EL (cell line): ENCODE measurements at regions not wholly inside any gene's neighbourhood (a gene's known extent, or its start where the extent isn't known, plus 50 kb on each side); places are given as distances from the start of the nearest gene placed in this dataset.

ENCODE experiments used
- DNase-seq: peaks from one replicate; pipeline ENCODE4 v3.0.0-alpha.2; 2016

DNA sequence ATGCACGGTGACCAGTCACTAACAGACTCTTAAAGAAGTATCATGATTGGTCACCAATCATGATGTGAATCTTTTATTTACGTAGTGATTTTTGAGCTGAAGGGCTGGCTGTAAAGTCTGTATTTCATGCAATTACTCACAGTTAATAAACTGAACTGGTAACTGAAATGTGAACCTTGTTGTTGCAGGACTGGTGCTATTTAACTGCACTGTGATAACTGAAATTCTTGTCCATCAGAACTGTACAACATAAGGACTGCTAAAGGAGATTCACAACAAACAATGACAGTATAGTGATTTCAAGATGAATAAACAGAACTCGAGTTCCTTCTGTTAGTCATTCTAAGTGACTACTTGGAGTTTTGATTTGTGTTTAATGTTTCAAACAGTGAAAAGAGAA is 316.6 kb downstream of the TPBG start:
- DNase-seq: no peak

DNA sequence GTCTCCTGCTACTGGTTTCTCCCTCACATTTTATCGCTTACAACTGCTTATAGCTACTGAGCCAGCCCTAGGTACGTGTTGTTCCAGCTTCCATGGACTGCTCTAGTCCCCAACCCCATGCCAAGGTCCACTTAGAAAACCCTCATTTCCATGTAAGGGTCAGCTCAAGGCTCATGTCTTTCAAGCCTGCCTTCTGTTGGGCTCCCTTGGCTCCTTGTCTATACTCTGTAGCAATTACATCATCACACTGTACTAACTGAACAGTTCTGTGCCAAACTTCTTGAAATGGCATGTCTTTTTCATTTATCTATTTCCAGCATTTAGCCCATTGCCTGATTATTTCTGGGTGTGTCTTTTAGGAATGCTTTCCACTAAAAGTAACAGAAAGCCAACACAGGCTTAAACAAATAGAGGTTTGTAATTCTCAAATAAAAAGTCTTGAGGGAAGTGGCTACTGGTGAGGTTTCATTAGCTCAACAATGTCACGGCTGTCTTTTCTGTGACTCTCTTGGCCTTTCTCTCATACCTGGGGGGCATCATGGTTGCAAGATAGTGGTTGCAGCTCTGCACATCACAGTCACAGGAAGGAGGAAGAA is 317.6 kb downstream of the TPBG start:
- DNase-seq: no peak

DNA sequence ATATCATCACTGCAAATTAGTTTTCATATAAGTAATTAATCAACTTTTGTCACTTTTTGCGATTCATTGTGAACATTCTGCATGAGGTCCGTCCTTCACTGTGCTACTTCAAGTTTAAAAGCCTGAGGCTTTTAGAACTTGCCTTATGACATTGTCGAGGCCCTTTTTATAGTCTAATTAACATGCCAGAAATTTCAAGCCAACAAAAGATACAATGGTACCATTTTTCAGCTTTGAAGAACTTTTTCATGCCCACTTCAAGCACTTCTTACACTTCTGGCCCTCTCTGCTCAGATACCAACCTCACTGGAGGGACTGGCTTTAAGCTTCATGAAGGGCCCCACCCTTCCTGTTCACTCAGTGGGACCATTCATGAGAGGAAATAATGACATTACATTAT is 323.1 kb downstream of the TPBG start:
- DNase-seq: no peak

DNA sequence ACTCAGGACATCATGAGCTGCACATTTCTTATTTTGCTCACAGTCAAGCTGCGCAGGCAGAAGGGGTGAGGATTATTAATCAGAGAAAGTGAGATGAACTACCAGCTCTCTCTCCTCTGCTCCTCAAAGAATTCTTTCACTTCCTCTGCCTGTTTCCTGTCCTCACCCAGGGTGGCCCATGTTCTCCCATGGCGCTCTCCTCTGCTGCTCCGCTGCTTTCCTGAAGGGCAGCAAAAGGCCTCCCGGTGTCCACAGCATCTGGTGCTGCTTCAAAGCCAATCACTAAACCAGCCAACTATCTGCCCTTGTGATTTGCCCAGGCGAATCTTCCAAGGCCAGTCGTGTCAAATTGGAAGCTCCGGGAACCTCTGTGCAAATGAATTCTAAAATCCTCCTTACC is 324.2 kb downstream of the TPBG start:
- DNase-seq: no peak

DNA sequence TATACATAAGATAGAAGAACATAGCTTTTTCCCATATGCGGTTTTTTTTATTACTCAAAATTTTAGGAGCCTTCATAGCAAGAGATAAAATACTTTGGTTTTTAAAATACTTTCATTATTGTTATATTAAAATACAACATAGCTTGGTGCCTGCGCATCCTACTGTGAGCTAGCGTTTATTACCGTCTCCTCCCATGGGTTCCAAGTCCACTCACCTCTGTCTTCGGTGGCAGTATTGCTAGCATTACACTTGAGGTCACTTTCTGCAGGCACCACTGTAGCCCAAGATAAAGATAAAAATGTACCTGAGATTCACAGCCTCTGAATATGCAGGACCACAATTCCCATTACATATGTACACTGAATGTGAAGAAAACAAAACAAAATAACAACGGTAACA is 326.7 kb downstream of the TPBG start:
- no peak for DNase-seq

DNA sequence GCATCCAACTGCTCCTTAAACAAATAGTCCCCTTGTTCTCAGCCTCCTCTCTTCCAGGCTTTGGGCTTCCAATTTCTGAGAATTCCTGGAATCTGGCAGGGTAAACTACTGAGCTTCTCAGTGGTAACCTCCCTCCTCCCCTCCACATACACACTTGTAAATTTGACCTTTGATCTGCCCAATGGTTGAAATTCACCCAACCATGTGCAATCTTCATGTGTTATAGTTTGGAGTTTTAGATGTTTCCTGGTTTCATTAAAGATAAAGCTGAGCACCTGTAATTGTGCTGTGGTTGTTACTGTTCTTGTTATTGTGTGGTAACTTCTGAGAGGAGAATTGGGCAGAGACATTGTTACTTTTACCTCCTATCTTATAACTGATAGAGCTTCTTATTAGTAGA is 328.4 kb downstream of the TPBG start:
- DNase-seq: no peak

DNA sequence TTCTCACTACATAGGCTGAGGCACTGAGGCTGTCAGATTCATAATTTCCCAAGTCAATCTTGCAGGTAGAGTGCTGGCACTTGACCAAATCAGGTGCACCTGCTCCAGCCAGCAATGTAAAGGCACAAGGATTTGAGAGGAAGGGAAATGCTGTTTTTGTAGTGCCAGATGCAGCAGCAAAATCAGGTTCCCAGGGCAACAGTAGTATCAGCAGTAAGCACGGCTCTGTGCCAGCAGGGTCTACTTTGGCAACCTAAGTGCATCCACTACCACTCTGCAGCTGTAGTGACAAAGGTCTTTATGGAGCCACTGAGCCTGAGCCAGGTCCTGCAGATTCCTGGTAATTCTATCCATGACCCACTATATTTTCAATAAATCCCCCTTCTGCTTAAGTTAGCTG is 329.5 kb downstream of the TPBG start:
- no peak for DNase-seq

DNA sequence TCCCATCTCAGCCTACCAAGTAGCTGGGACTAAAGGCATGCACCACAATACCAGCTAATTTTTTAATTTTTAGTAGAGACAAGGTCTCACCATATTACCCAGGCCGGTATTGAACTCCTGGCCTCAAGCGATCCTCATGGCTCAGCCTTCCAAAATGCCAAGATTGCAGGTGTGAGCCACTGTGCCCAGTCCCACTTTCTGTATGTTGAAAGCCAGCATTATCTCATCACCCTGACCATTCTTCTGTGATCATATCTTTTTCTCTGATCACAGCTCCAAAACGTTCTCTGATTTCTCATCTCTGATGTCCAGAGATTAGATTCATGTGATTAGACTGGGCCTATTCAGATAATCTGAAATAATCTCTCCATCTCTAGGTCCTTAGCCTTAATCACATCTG is 337.7 kb downstream of the TPBG start:
- DNase-seq: no peak

DNA sequence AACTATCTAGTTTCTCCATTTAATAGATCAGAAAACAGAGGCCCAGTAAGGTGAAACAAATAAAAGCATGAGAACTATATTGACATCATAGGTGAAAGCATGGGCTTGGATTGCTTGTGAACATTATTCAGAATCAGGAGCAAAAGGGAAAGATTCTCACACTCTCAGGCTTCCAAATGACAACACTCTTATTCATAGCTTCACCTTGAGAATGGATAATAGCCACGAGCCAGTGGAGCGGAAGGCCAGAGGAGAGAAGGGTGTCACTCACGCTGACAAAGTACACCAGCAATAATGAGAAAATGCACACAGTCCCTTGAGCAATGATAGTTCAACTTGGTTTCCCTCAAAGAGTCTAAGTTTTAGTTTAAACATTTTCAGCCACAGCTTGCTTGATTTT is 339.0 kb downstream of the TPBG start:
- no peak for DNase-seq

DNA sequence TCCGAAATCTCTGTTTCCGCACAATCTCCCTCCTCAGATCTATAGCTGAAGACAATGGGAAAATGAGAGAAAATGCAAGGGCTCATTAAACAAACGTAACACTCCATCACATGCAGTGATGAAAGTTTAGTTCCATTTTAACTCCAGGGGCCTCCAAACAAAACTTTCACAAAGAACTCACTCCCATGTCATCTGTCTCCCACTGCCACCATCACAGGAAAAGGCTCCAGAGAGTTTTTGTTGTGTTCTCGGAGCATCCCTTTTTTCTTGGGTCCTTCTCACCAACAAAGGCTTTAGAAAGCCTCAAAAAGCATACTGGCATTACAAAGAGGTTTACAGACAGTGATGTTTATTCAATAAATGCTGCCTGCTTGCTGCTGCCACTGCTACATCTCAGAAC is 339.6 kb downstream of the TPBG start:
- DNase-seq: no peak

DNA sequence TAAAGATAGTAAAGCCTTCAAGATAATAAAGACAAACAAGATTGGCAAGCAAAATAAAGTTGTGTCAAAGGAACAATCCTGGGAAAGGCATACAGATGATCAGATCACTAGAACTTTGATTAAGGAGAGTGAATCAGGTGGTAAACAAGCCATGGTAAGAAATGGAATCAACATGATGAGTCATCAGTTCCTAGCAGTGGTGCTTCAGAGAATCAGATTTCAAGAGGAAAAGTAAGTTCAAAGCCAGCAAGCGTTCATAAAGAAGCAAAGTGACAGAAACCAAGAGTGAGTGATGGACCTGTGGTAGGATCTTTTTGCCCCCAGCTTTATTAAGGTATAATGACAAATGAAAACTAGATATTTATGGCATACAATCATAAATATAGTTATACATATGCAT is 340.4 kb downstream of the TPBG start:
- no peak for DNase-seq

DNA sequence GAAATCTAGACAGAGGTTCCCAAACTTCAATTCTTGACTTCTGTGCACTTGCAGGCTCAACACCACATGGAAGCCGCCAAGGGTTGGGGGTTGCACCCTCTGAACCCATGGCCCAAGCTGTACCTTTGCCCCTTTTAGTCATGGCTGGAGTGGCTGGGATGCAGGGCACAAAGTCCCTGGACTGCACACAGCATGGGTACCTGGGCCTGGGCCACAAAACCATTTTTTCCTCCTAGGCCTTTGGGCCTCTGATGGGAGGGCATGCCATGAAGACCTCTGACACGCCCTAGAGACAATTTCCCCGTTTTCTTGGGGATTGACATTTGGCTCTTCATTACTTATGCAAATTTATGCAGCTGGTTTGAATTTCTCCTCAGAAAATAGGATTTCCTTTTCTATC is 342.0 kb downstream of the TPBG start:
- DNase-seq: no peak

DNA sequence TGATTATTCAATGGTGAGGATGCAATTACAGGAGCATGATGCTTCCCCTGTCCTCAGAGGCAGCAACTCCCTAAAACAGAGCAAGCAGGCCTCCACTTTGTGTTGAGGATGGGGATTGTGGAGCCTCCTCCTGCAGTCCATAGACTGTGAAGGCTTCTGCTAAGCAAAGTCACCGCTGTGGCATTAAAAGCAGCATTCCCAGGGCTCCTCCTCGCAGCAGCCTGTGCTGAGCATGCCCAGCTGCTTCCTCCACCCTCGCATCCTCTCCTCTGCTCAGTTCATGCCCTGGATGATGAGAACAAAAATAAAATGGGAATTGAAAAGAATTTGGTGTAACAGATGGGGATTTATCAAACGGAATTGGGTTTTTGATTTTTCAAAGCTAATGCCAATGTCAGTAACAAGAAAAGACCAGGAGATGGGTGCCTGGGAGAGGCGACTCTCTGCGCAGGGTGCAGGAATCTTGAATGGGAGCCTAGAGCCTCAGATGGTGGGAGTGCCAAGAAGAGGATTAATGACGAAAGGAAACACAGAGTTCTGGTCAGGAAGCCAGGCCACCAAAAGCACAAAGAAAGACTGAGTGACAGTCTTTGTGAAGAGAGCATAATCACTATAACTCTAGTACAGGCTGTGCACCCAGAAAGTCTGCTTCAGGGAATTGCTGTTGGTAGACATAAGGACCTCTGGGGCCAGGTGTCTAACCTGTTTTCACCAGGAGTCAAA is 347.6 kb downstream of the TPBG start:
- no peak for DNase-seq

DNA sequence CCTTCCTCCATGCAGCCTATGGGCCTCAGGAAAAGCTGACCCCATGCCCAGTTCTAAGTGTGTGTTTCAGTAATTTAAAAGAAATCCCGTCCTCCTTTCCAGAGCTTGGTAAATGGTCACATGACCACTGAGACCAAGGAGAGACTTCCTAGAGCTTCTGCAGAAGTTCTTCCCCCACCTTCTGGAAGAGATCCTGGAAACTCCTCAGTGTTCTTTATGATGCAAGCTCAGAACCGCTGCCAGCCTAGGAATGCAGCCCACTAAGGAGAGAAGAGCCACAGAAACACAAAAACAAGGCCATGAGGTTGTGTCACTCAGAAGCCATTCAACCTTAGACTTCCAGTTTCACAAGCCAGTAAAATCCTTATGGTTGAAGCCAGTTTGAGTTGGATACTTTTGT is 348.4 kb downstream of the TPBG start:
- peak; percentile 51 for DNase-seq

DNA sequence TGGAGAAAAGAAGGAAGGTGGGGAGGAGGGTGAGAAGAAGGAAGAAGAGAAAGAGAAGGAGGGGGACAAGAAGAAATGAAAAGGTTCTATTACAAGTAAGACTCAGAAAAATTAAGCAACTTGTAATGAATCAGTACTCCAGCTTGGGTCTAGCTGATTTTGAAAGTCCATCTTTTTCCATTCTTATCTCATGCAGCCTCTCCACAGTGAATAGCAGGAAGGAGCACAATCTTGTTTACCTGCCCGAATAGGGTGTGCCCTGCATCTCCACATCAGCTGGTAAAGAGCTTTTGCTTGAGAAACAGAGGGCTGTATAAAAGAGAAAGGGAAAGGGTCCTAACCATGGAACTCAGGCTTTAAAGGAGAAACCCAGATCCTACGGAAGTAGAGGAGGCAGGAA is 348.8 kb downstream of the TPBG start:
- DNase-seq: no peak

DNA sequence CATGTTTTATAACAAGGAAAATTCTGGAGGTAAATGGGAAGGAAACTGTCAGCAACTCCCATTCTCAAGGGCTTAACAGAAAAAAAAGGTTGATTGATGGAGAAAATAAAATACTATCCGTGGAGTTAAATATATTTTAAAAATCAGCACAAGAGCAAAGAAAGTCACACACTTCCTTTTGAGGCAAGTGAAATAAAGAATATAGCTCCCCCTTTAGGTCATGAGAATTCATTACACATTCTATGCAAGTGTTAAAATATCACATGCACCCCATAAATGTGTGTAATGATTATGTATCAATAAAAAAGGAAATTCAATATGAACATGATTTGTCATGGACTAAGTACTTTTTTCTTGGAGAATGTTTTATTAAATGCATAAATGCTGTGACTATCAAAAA is 349.2 kb downstream of the TPBG start:
- DNase-seq: no peak

DNA sequence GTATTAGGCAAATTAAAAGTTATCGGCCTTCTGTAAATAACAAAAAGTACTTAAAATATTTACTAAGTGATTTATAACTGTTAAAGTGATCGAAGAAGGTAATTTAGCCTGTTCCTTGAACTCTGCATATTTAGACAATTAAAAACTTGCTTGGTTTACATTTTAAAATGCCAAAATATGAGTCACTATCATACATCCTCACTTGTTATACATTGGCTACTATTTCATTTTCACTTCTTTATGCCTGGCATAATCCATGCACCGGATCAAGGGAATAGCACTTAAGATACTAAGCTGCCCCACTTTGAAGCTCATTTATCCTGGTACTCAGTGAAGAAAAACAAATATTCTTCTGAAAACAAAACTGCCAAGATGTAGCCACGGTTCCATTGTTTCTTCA is 344.6 kb downstream of the UBE3D start:
- peak; percentile 53 for DNase-seq

DNA sequence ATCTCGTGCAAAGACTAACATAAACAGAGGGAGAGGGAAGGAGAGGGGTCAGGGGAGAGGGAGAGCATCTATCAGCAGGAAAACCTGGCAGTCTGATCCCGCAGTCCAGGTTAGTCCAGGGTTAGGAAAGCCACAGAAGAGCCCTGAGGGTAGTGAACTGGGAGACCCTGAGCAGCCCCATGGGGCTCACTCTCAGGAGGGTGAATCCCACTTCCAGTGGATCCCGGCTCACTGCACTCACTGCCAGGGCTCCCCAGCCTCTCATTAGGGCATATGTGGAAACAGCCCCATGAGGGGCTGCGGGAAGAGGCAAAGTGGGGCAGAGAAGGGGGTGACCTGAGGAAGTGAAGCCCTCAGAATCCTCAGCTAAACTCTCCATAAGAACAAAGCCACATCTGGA is 329.9 kb downstream of the UBE3D start:
- no peak for DNase-seq

DNA sequence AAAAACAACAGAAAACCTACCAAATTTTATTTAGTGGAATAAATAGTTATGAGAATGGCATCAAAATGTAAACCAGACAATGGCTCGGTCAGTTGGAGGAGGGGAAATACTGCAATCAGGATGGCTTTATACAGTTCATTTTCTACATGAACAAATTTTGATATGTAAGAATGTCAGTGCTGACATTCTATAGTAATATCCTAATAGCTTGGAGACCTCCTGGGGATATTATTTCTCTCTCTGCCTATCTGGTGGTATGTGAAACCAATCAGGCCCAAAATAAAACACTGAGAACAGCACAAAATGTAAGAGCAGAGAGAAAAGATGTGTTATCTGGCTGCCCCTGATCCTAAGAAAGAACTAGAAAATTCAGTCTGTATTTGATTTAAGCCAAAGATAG is 327.7 kb downstream of the UBE3D start:
- DNase-seq: no peak

DNA sequence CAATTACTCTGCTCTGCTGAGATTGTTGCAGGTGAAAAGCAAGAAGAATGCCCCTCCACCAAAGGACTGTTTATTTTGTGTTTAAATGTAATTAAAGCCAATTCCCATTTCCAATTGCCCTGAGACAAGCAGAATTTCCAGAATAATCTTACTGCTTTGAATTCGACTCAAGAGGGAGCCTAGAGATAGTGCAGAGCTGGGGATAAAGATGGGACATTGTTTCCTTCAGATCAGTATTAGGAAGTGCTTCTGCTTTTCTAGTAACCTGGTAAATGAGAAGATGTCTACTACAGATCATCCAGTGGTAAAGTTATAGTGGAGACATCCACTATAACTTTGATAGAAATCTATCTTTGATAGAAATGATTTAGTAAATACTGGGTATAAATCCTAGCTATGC is 326.9 kb downstream of the UBE3D start:
- DNase-seq: no peak

DNA sequence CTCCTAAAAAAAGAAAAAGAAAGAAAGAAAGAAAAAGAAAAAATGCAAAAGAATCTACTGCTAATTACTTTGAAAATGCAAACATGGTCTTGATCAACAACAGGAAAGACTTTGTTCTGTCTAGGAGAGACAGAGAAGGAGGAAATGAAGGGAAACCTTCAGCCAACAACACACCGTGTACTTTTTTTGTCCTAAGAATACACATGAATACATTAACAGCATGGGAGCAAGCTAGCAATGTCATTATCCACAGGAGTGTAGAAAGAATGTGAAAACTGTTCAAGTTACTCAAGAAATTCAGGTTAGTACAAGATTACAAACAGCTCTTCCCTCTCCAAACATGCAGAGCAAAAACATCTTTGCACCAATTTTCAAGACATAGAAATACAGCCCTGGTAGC is 326.3 kb downstream of the UBE3D start:
- no peak for DNase-seq

DNA sequence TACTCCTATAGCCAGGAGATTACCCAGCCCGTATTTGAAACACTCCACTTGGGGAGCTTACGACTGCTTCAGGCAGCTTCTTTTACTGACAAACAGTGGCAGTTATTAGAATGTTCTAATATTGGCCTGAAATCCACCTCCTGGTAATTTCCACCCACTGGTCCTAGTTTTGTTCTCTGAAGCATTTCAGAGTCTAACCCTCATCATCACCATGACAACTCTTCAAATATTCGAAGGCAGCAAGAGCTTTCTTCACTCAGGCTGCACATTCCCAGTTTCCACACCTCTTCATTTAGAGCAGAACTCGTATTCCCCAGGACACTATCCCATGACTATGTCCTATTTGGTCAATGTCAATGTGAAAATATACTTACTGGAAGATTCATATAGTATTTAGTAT is 325.6 kb downstream of the UBE3D start:
- no peak for DNase-seq

DNA sequence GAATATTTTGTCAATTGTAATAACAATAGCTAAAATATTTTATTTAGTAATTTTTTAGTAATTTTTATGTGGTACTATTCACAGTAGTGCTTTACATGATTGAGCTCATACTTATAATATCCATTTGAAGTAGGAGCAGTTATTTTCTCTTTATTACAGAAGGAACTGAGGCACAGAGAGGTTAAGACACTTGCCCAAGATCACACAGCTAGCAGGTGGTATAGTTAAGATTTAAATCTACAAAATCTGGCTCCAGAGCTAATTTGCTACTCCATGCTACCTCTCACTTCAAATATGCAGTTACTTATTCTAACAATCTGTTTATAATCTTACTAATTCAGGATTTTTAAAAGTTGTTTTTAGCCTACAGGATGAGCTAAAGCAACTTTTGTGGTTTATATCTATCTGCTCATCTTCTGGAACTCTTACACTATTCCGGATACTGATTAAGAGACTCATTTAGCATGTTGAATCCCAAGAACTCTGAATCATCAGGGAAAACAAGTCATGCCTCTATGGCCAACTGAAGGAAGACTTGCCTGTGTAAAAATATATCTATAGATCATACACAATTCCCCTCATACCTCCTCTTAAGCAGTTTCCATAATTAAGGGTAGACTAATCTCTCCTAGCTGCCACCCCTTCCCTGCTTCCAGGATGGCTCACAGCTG is 324.2 kb downstream of the UBE3D start:
- peak; percentile 61 for DNase-seq

DNA sequence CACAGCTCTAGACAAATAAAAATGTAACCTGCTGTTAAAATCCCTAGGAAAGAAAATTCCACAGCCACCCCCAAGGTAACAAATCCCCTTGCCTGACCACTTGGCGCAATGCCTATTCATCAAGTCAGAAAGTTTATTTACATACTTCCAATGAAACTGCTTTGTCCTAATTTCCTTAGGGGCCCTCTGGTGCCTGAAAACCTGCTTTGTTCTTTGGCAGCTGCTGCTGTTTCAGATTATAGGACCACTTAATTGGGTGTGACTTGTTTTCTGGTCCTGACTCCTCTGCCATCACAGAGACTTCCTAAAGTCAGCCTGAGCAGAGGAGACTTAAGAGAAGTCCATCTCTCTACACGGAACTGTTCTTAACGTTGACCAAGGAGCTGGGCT is 323.6 kb downstream of the UBE3D start:
- DNase-seq: no peak
